ENCODE measurements at regions not wholly inside any gene's neighbourhood (a gene's known extent, or its start where the extent isn't known, plus 50 kb on each side); places are given as distances from the start of the nearest gene placed in this dataset.

DNA sequence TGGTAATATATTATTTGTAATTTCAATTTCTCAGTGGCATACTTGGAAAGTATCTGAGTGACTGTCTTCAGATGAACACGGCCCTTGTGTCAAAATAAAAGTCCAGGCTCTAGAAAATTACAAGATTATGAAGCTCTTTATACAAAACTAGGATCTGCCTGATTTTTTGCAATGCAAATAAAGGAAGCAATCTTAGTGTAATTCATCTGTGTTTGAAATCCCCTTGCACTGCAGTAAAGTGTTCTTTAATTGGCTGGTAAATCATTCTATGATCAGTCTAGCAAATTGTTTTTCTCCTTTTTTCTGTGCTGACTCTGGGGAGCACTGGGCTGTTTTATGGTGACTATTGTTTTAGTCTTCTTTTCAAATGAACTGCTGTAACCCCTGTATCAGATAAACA lies 1039.0 kb downstream of the SOCS6 start:
- TF ChIP-seq RNF2 (IDR thresholded peaks at IDR 0.05; ENCODE audit: borderline replicate concordance, low read depth), result no peak
- TF ChIP-seq CBX2 (IDR thresholded peaks at IDR 0.05; ENCODE audit: borderline replicate concordance, low read depth), result no peak
- TF ChIP-seq, protein P1, sequence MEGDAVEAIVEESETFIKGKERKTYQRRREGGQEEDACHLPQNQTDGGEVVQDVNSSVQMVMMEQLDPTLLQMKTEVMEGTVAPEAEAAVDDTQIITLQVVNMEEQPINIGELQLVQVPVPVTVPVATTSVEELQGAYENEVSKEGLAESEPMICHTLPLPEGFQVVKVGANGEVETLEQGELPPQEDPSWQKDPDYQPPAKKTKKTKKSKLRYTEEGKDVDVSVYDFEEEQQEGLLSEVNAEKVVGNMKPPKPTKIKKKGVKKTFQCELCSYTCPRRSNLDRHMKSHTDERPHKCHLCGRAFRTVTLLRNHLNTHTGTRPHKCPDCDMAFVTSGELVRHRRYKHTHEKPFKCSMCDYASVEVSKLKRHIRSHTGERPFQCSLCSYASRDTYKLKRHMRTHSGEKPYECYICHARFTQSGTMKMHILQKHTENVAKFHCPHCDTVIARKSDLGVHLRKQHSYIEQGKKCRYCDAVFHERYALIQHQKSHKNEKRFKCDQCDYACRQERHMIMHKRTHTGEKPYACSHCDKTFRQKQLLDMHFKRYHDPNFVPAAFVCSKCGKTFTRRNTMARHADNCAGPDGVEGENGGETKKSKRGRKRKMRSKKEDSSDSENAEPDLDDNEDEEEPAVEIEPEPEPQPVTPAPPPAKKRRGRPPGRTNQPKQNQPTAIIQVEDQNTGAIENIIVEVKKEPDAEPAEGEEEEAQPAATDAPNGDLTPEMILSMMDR (IDR thresholded peaks at IDR 0.05), result no peak
- no peak for TF ChIP-seq POLR2A (IDR thresholded peaks at IDR 0.05; ENCODE audit: low read length)
- no peak for TF ChIP-seq BHLHE40 (IDR thresholded peaks at IDR 0.05; ENCODE audit: low read depth, low read length)
- no peak for TF ChIP-seq JUNB (IDR thresholded peaks at IDR 0.05)
- TF ChIP-seq, protein P2, sequence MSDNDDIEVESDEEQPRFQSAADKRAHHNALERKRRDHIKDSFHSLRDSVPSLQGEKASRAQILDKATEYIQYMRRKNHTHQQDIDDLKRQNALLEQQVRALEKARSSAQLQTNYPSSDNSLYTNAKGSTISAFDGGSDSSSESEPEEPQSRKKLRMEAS (IDR thresholded peaks at IDR 0.05), result no peak
- TF ChIP-seq RCOR1 (IDR thresholded peaks at IDR 0.05; ENCODE audit: low read depth, low read length), result no peak
- no peak for TF ChIP-seq HDAC2 (IDR thresholded peaks at IDR 0.05)
- no peak for TF ChIP-seq SMC3 (IDR thresholded peaks at IDR 0.05)
- no peak for TF ChIP-seq HOXA7 (CRISPR knock-in tag; IDR thresholded peaks at IDR 0.05)
- TF ChIP-seq KDM1A (IDR thresholded peaks at IDR 0.05; ENCODE audit: low read depth), result no peak
- TF ChIP-seq MAZ (IDR thresholded peaks at IDR 0.05; ENCODE audit: borderline replicate concordance, low read depth, low read length), result no peak
